ENCODE measurements at regions not wholly inside any gene's neighbourhood (a gene's known extent, or its start where the extent isn't known, plus 50 kb on each side); places are given as distances from the start of the nearest gene placed in this dataset.

- Histone ChIP-seq H3K27me3 (no peaks in the 10 kb centered on the region), H3K4me3 (no peak overlapping the region), H3K9me3 (no peaks in the 10 kb centered on the region), H3K4me1 (no peaks in the 10 kb centered on the region), H3K36me3 (no peaks in the 10 kb centered on the region), H3K27ac (no peak overlapping the region)
- 64 to 72% methylated on average over 3 of the region's 3 CpGs for WGBS, 2 donors
- TF ChIP-seq, protein P1, sequence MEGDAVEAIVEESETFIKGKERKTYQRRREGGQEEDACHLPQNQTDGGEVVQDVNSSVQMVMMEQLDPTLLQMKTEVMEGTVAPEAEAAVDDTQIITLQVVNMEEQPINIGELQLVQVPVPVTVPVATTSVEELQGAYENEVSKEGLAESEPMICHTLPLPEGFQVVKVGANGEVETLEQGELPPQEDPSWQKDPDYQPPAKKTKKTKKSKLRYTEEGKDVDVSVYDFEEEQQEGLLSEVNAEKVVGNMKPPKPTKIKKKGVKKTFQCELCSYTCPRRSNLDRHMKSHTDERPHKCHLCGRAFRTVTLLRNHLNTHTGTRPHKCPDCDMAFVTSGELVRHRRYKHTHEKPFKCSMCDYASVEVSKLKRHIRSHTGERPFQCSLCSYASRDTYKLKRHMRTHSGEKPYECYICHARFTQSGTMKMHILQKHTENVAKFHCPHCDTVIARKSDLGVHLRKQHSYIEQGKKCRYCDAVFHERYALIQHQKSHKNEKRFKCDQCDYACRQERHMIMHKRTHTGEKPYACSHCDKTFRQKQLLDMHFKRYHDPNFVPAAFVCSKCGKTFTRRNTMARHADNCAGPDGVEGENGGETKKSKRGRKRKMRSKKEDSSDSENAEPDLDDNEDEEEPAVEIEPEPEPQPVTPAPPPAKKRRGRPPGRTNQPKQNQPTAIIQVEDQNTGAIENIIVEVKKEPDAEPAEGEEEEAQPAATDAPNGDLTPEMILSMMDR (IDR thresholded peaks at IDR 0.05): no peak
- no peak for ATAC-seq
- intact Hi-C loops (cut with DNase I): no loop called here
- FAIRE-seq: no peak
- DNase-seq: no peak
Measured at GRCh38 chr5:23274171-23274570, 233.2 kb upstream of the PRDM9 start.

DNA sequence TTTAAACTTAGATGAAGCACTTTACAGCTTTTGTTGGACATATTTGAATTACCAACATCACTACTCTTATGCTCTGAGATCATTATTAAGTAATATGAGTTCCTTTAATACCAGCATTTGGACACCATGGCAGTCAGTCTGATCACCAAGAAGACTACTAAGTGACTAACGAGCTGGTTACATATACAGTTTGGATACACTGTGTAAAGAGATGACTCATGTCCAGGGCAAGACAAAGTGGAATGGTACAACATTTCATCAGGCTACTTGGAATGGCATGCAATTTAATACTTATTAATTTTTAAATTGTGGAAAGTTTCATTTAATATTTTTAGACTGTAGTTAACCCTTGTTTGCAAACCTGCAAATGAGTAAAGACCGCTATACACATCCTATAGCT is 237.4 kb upstream of the PRDM9 start:
- FAIRE-seq (no peak), ATAC-seq (no peak), DNase-seq (no peak)
- no peaks in the 10 kb centered on the region for H3K9me3 ChIP-seq
- 38 to 69% methylated on average over 2 of the region's 2 CpGs for WGBS, 2 donors
- H3K36me3 ChIP-seq: no peaks in the 10 kb centered on the region
- no peak overlapping the region for H3K27ac ChIP-seq
- intact Hi-C loops (cut with DNase I): no loop called here
- H3K4me1 ChIP-seq: no peaks in the 10 kb centered on the region
- no peak overlapping the region for H3K4me3 ChIP-seq
- H3K27me3 ChIP-seq: no peaks in the 10 kb centered on the region
- TF ChIP-seq, protein P1 (IDR thresholded peaks at IDR 0.05): no peak

- Histone ChIP-seq H3K36me3 (no peaks in the 10 kb centered on the region), H3K4me3 (no peak overlapping the region), H3K4me1 (no peaks in the 10 kb centered on the region), H3K27me3 (no peaks in the 10 kb centered on the region), H3K9me3 (no peaks in the 10 kb centered on the region), H3K27ac (no peak overlapping the region)
- ATAC-seq: no peak
- no peak for FAIRE-seq
- TF ChIP-seq, protein P1 (IDR thresholded peaks at IDR 0.05): no peak
- 57 to 78% methylated on average over 10 of the region's 10 CpGs for WGBS, 2 donors
- intact Hi-C loops (cut with DNase I): no loop called here
- no peak for DNase-seq
Measured at GRCh38 chr5:23268136-23268535, 239.3 kb upstream of the PRDM9 start.

DNA sequence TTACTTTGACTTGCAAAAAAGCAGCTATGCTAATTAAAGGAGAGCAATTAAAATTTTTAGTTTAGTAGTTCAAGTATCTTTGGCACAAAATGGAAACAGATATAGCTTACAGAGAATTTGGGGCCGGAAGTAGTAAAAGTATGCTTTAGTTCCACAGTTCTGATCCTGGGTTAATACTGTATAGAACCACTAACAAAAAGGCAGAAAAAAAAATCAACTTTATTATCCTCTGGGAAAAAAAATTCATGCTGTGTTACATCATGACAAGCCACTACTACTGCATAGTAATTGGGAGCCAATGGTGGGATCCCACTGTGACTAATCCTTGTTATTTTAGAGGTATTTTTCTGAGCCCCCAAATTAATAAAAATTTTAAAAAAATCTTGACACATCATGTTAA is 246.8 kb upstream of the PRDM9 start:
- H3K4me3 ChIP-seq: no peak overlapping the region
- ATAC-seq (no peak), FAIRE-seq (no peak), DNase-seq (no peak)
- no peak overlapping the region for H3K27ac ChIP-seq
- H3K27me3 ChIP-seq: no peaks in the 10 kb centered on the region
- WGBS, 2 donors: 75 to 81% methylated on average over 1 of the region's 1 CpG
- no peaks in the 10 kb centered on the region for H3K9me3 ChIP-seq
- intact Hi-C loops (cut with DNase I): no loop called here
- TF ChIP-seq, protein P1 (IDR thresholded peaks at IDR 0.05): no peak
- no peaks in the 10 kb centered on the region for H3K36me3 ChIP-seq
- no peaks in the 10 kb centered on the region for H3K4me1 ChIP-seq

DNA sequence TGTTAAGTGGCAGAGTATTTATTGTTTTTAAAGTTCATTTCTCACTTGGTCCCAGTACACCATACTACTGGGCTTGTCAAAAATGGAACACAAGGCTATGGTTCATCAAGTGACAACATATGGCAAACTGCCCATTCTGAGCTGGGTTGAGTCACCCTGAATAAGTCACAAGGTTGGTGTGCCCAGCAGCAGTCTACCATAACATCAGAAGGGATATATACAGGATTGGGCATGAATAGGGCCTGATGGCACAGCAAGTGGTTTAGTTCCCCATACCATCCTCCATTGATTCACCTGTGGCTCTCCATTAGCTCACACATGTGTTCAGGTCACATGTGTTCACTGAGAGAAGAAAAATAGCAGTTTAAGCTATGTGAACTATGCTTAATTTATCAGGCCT is 249.8 kb upstream of the PRDM9 start:
- intact Hi-C loops (cut with DNase I): no loop called here
- ATAC-seq: no peak
- Histone ChIP-seq H3K27ac (no peak overlapping the region), H3K4me1 (no peaks in the 10 kb centered on the region), H3K36me3 (no peaks in the 10 kb centered on the region), H3K9me3 (no peaks in the 10 kb centered on the region), H3K27me3 (no peaks in the 10 kb centered on the region), H3K4me3 (no peak overlapping the region)
- TF ChIP-seq, protein P1 (IDR thresholded peaks at IDR 0.05): no peak
- DNase-seq: no peak
- no peak for FAIRE-seq

Measured in pancreas (tissue), 10 donors.